HCT116 (cell line): ENCODE measurements at regions not wholly inside any gene's neighbourhood (a gene's known extent, or its start where the extent isn't known, plus 50 kb on each side); places are given as distances from the start of the nearest gene placed in this dataset.

Source experiments
- ATAC-seq: fragments of 200-7000 bp; cut with Tn5 transposase; 2 replicates; pipeline ENCODE4 v1.9.1; 2020; ENCODE audit warnings: mild to moderate bottlenecking, moderate library complexity
- BruUV-seq: library from RNA; stranded (reverse); fragments of 400-500 nt; replicated peaks from 2 replicates; lab custom pipeline; 2021; lab: Mats Ljungman, UMichigan
- CTCF ChIA-PET: fragments of 300-600 bp; sonication (Branson Sonifier 250); formaldehyde crosslinking; loops from one replicate; lab custom pipeline; 2021; ENCODE audit warnings: antibody characterized with exemption; lab: Charles Lee
- POLR2A ChIA-PET: fragments of 300-600, 350-600 bp; sonication (Branson Sonifier 250); formaldehyde crosslinking; loops from one replicate; lab custom pipeline; 2021; ENCODE audit warnings: antibody characterized with exemption; lab: Charles Lee
- RAD21 ChIA-PET, 2 experiments: fragments of 300-600 bp; sonication (Branson Sonifier 250); formaldehyde crosslinking; loops; one replicate each; lab custom pipeline; 2023; ENCODE audit warnings: low total read pairs in 2 of 2; ENCODE audit not compliant: uncharacterized antibody in 2 of 2, unreplicated experiment in 2 of 2, low non-redundant PET in 1 of 2; lab: Charles Lee
- DNase-seq: peaks from one replicate; pipeline ENCODE4 v3.0.0-alpha.2; 2010; ENCODE audit warnings: low read depth, low spot score
- H2AFZ ChIP-seq: fragments of 200-600 bp; shearing (Covaris generic), sonication (generic); 2 replicates; pipeline ENCODE4 v1.6.1; 2017; ENCODE audit warnings: low read depth, mixed run types, mixed read lengths, antibody characterized with exemption, low read length; ENCODE audit not compliant: poor library complexity, severe bottlenecking
- H3K27ac ChIP-seq: 2 replicates; pipeline ENCODE4 v1.5.1; 2012; ENCODE audit warnings: low read depth, low read length
- H3K27me3 ChIP-seq: fragments of 200-600 bp; sonication (generic); 2 replicates; pipeline ENCODE4 v1.6.1; 2016; ENCODE audit warnings: mixed run types, low read length, mixed read lengths; ENCODE audit not compliant: insufficient read depth
- H3K36me3 ChIP-seq, 2 experiments: fragments of 200-500 bp in 1 of 2; fragments of 200-600 bp in 1 of 2; sonication (Bioruptor generic) in 1 of 2; sonication (generic) in 1 of 2; 2 replicates each; pipeline versions ENCODE4 v1.5.1 to v1.6.1; 2014 to 2016; ENCODE audit warnings: low read length in 2 of 2, inconsistent platforms in 1 of 2, mixed read lengths in 1 of 2, mixed run types in 1 of 2; ENCODE audit not compliant: insufficient read depth in 2 of 2, control insufficient read depth in 1 of 2
- H3K4me1 ChIP-seq, 2 experiments: fragments of 200-600 bp in 1 of 2; sonication (generic) in 1 of 2; 2 replicates each; pipeline versions ENCODE4 v1.5.1 to v1.6.1; 2012 to 2017; ENCODE audit warnings: low read length in 2 of 2, inconsistent platforms in 1 of 2, mild to moderate bottlenecking in 1 of 2, mixed read lengths in 1 of 2, mixed run types in 1 of 2, moderate library complexity in 1 of 2; ENCODE audit not compliant: insufficient read depth in 2 of 2, control insufficient read depth in 1 of 2
- H3K4me2 ChIP-seq: fragments of 200-600 bp; sonication (generic); 2 replicates; pipeline ENCODE4 v1.6.1; 2017; ENCODE audit warnings: mixed run types, low read length, mixed read lengths
- H3K4me3 ChIP-seq, 2 experiments: fragments of 200-600 bp in 1 of 2; sonication (generic) in 1 of 2; replicated peaks in 1 of 2; 2 replicates each; pipeline ENCODE4 v1.5.1; 2011 to 2016; ENCODE audit warnings: low read length in 2 of 2, control low read depth in 1 of 2, low read depth in 1 of 2, mild to moderate bottlenecking in 1 of 2, mixed read lengths in 1 of 2, mixed run types in 1 of 2
- H3K79me2 ChIP-seq: fragments of 200-600 bp; sonication (generic); 2 replicates; pipeline ENCODE4 v1.6.1; 2017; ENCODE audit warnings: mild to moderate bottlenecking, mixed run types, low read length, moderate library complexity, mixed read lengths; ENCODE audit not compliant: insufficient read depth
- H3K9ac ChIP-seq: fragments of 200-600 bp; sonication (generic); 2 replicates; pipeline ENCODE4 v1.6.1; 2016; ENCODE audit warnings: low read length, mixed read lengths
- H3K9me2 ChIP-seq: fragments of 200-600 bp; sonication (generic), shearing (Covaris generic); 2 replicates; pipeline ENCODE4 v1.6.1; 2017; ENCODE audit warnings: mixed run types, mild to moderate bottlenecking, moderate library complexity; ENCODE audit not compliant: insufficient read depth
- H3K9me3 ChIP-seq, 2 experiments: fragments of 200-500 bp in 1 of 2; fragments of 200-600 bp in 1 of 2; sonication (Bioruptor generic) in 1 of 2; sonication (generic) in 1 of 2; 2 replicates each; pipeline ENCODE4 v1.6.1; 2014 to 2017; ENCODE audit warnings: low read length in 2 of 2, mixed read lengths in 2 of 2, inconsistent platforms in 1 of 2, low read depth in 1 of 2, mild to moderate bottlenecking in 1 of 2, mixed run types in 1 of 2, moderate library complexity in 1 of 2; ENCODE audit not compliant: control insufficient read depth in 1 of 2, insufficient read depth in 1 of 2
- H4K20me1 ChIP-seq: fragments of 200-600 bp; sonication (generic), shearing (Covaris generic); 2 replicates; pipeline ENCODE4 v1.6.1; 2017; ENCODE audit warnings: mixed run types, mild to moderate bottlenecking, moderate library complexity; ENCODE audit not compliant: insufficient read depth
- CBX3 ChIP-seq: IDR thresholded peaks from 2 replicates; pipeline ENCODE4 v1.6.1; 2012; ENCODE audit warnings: low read depth
- CEBPB ChIP-seq: IDR thresholded peaks from 2 replicates; pipeline ENCODE4 v1.6.1; 2012; ENCODE audit warnings: low read depth
- CTCF ChIP-seq, 3 experiments: fragments of 200-600 bp in 1 of 3; sonication (generic) in 1 of 3; IDR thresholded peaks in 2 of 3; conservative IDR thresholded peaks in 1 of 3; 2 replicates each; pipeline ENCODE4 v1.5.1; 2012 to 2017; ENCODE audit warnings: low read depth in 2 of 3, low read length in 2 of 3, antibody characterized with exemption in 1 of 3, borderline replicate concordance in 1 of 3, control low read depth in 1 of 3, mild to moderate bottlenecking in 1 of 3, mixed read lengths in 1 of 3, mixed run types in 1 of 3, moderate library complexity in 1 of 3; ENCODE audit not compliant: insufficient read depth in 1 of 3
- EGR1 ChIP-seq: IDR thresholded peaks from 2 replicates; pipeline ENCODE4 v1.6.1; 2012; ENCODE audit warnings: low read depth
- EZH2 ChIP-seq: fragments of 200-600 bp; sonication (generic); IDR thresholded peaks from 2 replicates; pipeline ENCODE4 v1.6.1; 2017; ENCODE audit warnings: antibody characterized with exemption, mixed run types
- EZH2phosphoT487 ChIP-seq: fragments of 200-600 bp; IDR thresholded peaks from 2 replicates; pipeline ENCODE4 v1.6.1; 2018; ENCODE audit warnings: antibody characterized with exemption, borderline replicate concordance
- FOSL1 ChIP-seq: IDR thresholded peaks from 2 replicates; pipeline ENCODE4 v1.6.1; 2012; ENCODE audit warnings: low read depth
- JUND ChIP-seq: IDR thresholded peaks from 2 replicates; pipeline ENCODE4 v1.6.1; 2012
- MAX ChIP-seq: IDR thresholded peaks from 2 replicates; pipeline ENCODE4 v1.6.1; 2012
- POLR2A ChIP-seq: IDR thresholded peaks from 2 replicates; pipeline ENCODE4 v1.7.0; 2011; ENCODE audit warnings: borderline replicate concordance; ENCODE audit not compliant: insufficient read depth, insufficient read length; ENCODE audit errors: extremely low read depth
- RAD21 ChIP-seq: IDR thresholded peaks from 2 replicates; pipeline ENCODE4 v1.6.1; 2012; ENCODE audit warnings: low read depth, mild to moderate bottlenecking
- SIN3A ChIP-seq: IDR thresholded peaks from 2 replicates; pipeline ENCODE4 v1.6.1; 2012; ENCODE audit warnings: low read depth
- TCF7L2 ChIP-seq: IDR thresholded peaks from 2 replicates; pipeline ENCODE4 v1.7.0; 2011; ENCODE audit warnings: borderline replicate concordance, inconsistent platforms; ENCODE audit not compliant: insufficient read depth, insufficient read length; ENCODE audit errors: extremely low read depth
- YY1 ChIP-seq: IDR thresholded peaks from 2 replicates; pipeline ENCODE4 v1.6.1; 2011; ENCODE audit warnings: low read length, low read depth, moderate library complexity, mild to moderate bottlenecking; ENCODE audit not compliant: insufficient replicate concordance; ENCODE audit errors: extremely low read depth
- ZFX ChIP-seq: fragments of 450-650 bp; IDR thresholded peaks from 2 replicates; pipeline ENCODE4 v1.6.1; 2017
- intact Hi-C: fragments of 100-400 bp; cut with micrococcal nuclease; formaldehyde crosslinking; loops from 2 replicates; pipeline ENCODE4 v1.10.0; 2022

- peak overlapping the region; percentile 44 for H3K9ac ChIP-seq
- H3K9me2 ChIP-seq, result no peaks in the 10 kb centered on the region
- CTCF ChIA-PET, result no interaction called here
- H3K4me3 ChIP-seq, result peak overlapping the region in 1 of 2 experiments; percentile 22; a peak in 1 of 4 replicates
- no peaks in the 10 kb centered on the region for H3K79me2 ChIP-seq
- no peaks in the 10 kb centered on the region for H4K20me1 ChIP-seq
- peak overlapping the region; percentile 71 for H3K4me2 ChIP-seq
- RAD21 ChIA-PET, result no interaction called here
- peak overlapping the region; percentile 57 for H2AFZ ChIP-seq
- intact Hi-C loops, result no loop called here
- DNase-seq, result peak; percentile 54
- TF ChIP-seq EZH2 (no peak), YY1 (peak; percentile 28), SIN3A (no peak), FOSL1 (peak; percentile 59), MAX (no peak), TCF7L2 (no peak), CEBPB (no peak), ZFX (no peak), RAD21 (no peak), JUND (peak; percentile 61; the same call in 1 of the 2 replicates), CBX3 (no peak), CTCF (IDR thresholded peaks at IDR 0.05 in 2 of 3, conservative IDR thresholded peaks at IDR 0.05 in 1 of 3; ENCODE audit: borderline replicate concordance in 1 of 3, insufficient read depth in 1 of 3, low read depth in 2 of 3, low read length in 2 of 3) (no peak), POLR2A (no peak), EGR1 (peak; percentile 80), EZH2phosphoT487 (no peak)
- BruUV-seq, result no TSS peak
- no peaks in the 10 kb centered on the region for H3K27me3 ChIP-seq
- POLR2A ChIA-PET, result interaction anchor here (0.8 kb wide), 1 partner anchor 11 kb away, joined by 3 read pairs; no protein-coding TSS in a partner anchor
- peaks cover 14 to 19% of the 10 kb centered on the region in 2 experiments for H3K4me1 ChIP-seq
- 0 out of 2 replicates have a peak overlapping the region, but pooled peaks have one; percentile 30 for H3K27ac ChIP-seq
- peak; percentile 99 for ATAC-seq
- H3K36me3 ChIP-seq, result no peaks in the 10 kb centered on the region
- no peaks in the 10 kb centered on the region for H3K9me3 ChIP-seq
Observed at GRCh38 chr2:47631792-47632398, 61.1 kb upstream of the KCNK12 start.
